Glutamatergic neuron (in vitro differentiated cells): ENCODE measurements at regions not wholly inside any gene's neighbourhood (a gene's known extent, or its start where the extent isn't known, plus 50 kb on each side); places are given as distances from the start of the nearest gene placed in this dataset.
"Not testable (repeated sequence)": the region's sequence is repeated elsewhere in the genome, so short reads cannot be mapped to it uniquely, and the experiment has no call there.

Source experiments
- DNase-seq: peaks from one replicate; pipeline ENCODE4 v3.0.0; 2022
- H3K27ac Mint-ChIP-seq: one replicate; pipeline ENCODE4 v1.8.0; 2020; ENCODE audit warnings: mild to moderate bottlenecking, mixed read lengths, inconsistent platforms; ENCODE audit not compliant: unreplicated experiment
- H3K27me3 Mint-ChIP-seq: one replicate; pipeline ENCODE4 v1.8.0; 2020; ENCODE audit warnings: mild to moderate bottlenecking, moderate library complexity, mixed read lengths, inconsistent platforms; ENCODE audit not compliant: unreplicated experiment
- H3K36me3 Mint-ChIP-seq: one replicate; pipeline ENCODE4 v1.8.0; 2020; ENCODE audit warnings: mild to moderate bottlenecking, mixed read lengths, inconsistent platforms; ENCODE audit not compliant: unreplicated experiment
- H3K4me1 Mint-ChIP-seq: one replicate; pipeline ENCODE4 v1.8.0; 2020; ENCODE audit warnings: mild to moderate bottlenecking, low read depth, mixed read lengths, inconsistent platforms; ENCODE audit not compliant: unreplicated experiment
- H3K4me3 Mint-ChIP-seq: one replicate; pipeline ENCODE4 v1.8.0; 2020; ENCODE audit warnings: mild to moderate bottlenecking, mixed read lengths, inconsistent platforms; ENCODE audit not compliant: unreplicated experiment
- H3K9me3 Mint-ChIP-seq: one replicate; pipeline ENCODE4 v1.8.0; 2020; ENCODE audit warnings: mild to moderate bottlenecking, moderate library complexity, mixed read lengths, inconsistent platforms; ENCODE audit not compliant: unreplicated experiment
- CTCF ChIP-seq: fragments of 200-600 bp; sonication (generic); IDR thresholded peaks from one replicate; pipeline ENCODE4 v1.5.0; 2021; ENCODE audit not compliant: partially characterized antibody, unreplicated experiment

- no peaks in the 10 kb centered on the region for H3K9me3 Mint-ChIP-seq
- H3K4me3 Mint-ChIP-seq, result no peak overlapping the region
- H3K36me3 Mint-ChIP-seq, result no peaks in the 10 kb centered on the region
- H3K27ac Mint-ChIP-seq, result no peak overlapping the region
- DNase-seq, result no peak
- TF ChIP-seq CTCF, result no peak
- no peaks in the 10 kb centered on the region for H3K27me3 Mint-ChIP-seq
- H3K4me1 Mint-ChIP-seq, result no peaks in the 10 kb centered on the region
Measured at GRCh38 chr14:82798276-82798675, 1264.6 kb upstream of the SEL1L start.

GRCh38 chr14:82805892-82806825 lies 1272.5 kb upstream of the SEL1L start:
- H3K9me3 Mint-ChIP-seq, result no peaks in the 10 kb centered on the region
- no peaks in the 10 kb centered on the region for H3K36me3 Mint-ChIP-seq
- no peak overlapping the region for H3K4me3 Mint-ChIP-seq
- no peaks in the 10 kb centered on the region for H3K4me1 Mint-ChIP-seq
- DNase-seq, result no peak
- no peak overlapping the region for H3K27ac Mint-ChIP-seq
- TF ChIP-seq CTCF, result no peak
- H3K27me3 Mint-ChIP-seq, result no peaks in the 10 kb centered on the region

GRCh38 chr14:82811246-82811645 lies 1277.6 kb upstream of the SEL1L start:
- no peaks in the 10 kb centered on the region for H3K9me3 Mint-ChIP-seq
- no peak for TF ChIP-seq CTCF
- no peak overlapping the region for H3K27ac Mint-ChIP-seq
- H3K4me1 Mint-ChIP-seq, result no peaks in the 10 kb centered on the region
- no peak overlapping the region for H3K4me3 Mint-ChIP-seq
- no peaks in the 10 kb centered on the region for H3K27me3 Mint-ChIP-seq
- H3K36me3 Mint-ChIP-seq, result no peaks in the 10 kb centered on the region
- DNase-seq, result no peak

GRCh38 chr14:82814339-82814738 lies 1280.7 kb upstream of the SEL1L start:
- not testable (repeated sequence) for H3K4me1 Mint-ChIP-seq, H3K27me3 Mint-ChIP-seq, H3K36me3 Mint-ChIP-seq, DNase-seq, H3K4me3 Mint-ChIP-seq, H3K9me3 Mint-ChIP-seq, H3K27ac Mint-ChIP-seq

- TF ChIP-seq CTCF, result no peak
- no peak overlapping the region for H3K27ac Mint-ChIP-seq
- no peaks in the 10 kb centered on the region for H3K27me3 Mint-ChIP-seq
- no peak overlapping the region for H3K4me3 Mint-ChIP-seq
- no peak for DNase-seq
- peaks cover 11% of the 10 kb centered on the region for H3K4me1 Mint-ChIP-seq
- no peaks in the 10 kb centered on the region for H3K9me3 Mint-ChIP-seq
- no peaks in the 10 kb centered on the region for H3K36me3 Mint-ChIP-seq
Measured at GRCh38 chr14:82830596-82830995, 1296.9 kb upstream of the SEL1L start.
